IMR-90 (cell line): ENCODE measurements at regions not wholly inside any gene's neighbourhood (a gene's known extent, or its start where the extent isn't known, plus 50 kb on each side); places are given as distances from the start of the nearest gene placed in this dataset.

Source experiments
- MXI1 ChIP-seq: IDR thresholded peaks from 2 replicates; pipeline ENCODE4 v1.6.1; 2012; ENCODE audit warnings: low read depth, mild to moderate bottlenecking, low read length, moderate library complexity, borderline replicate concordance
- POLR2A ChIP-seq: IDR thresholded peaks from 2 replicates; pipeline ENCODE4 v1.6.1; 2012; ENCODE audit warnings: mild to moderate bottlenecking, low read depth, low read length
- TF ChIP-seq, protein P1 (sequence below): conservative IDR thresholded peaks from 2 replicates; pipeline ENCODE4 v1.5.1; 2012; ENCODE audit warnings: mild to moderate bottlenecking, low read depth, low read length, improper control_type of control experiment
- TF ChIP-seq, protein P2 (sequence below): fragments of 150-350 bp; IDR thresholded peaks from 2 replicates; pipeline ENCODE4 v1.6.1; 2016; ENCODE audit warnings: low read depth, mild to moderate bottlenecking, low read length, moderate library complexity, borderline replicate concordance

DNA sequence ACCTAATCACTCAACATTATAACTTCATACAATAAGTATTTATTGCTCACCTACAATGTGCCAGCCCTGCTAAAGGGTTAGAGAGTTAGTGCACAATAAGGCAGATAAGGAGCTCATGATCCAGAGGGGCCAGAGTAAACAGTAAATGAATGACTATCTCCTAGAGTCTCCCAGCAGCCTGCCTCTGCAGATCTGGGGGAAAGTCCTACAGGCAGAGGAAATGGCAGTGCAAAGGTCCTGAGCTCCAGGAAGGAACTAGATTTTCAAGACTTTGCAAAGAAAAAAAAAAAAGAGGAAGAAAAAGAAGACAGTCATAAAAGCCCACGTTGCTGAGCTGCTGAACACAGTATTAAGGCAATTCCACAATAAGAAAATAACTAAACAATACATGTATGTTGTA is 160.1 kb downstream of the SIM1 start:
- TF ChIP-seq, protein P1, sequence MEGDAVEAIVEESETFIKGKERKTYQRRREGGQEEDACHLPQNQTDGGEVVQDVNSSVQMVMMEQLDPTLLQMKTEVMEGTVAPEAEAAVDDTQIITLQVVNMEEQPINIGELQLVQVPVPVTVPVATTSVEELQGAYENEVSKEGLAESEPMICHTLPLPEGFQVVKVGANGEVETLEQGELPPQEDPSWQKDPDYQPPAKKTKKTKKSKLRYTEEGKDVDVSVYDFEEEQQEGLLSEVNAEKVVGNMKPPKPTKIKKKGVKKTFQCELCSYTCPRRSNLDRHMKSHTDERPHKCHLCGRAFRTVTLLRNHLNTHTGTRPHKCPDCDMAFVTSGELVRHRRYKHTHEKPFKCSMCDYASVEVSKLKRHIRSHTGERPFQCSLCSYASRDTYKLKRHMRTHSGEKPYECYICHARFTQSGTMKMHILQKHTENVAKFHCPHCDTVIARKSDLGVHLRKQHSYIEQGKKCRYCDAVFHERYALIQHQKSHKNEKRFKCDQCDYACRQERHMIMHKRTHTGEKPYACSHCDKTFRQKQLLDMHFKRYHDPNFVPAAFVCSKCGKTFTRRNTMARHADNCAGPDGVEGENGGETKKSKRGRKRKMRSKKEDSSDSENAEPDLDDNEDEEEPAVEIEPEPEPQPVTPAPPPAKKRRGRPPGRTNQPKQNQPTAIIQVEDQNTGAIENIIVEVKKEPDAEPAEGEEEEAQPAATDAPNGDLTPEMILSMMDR: no peak
- no peak for TF ChIP-seq MXI1
- TF ChIP-seq, protein P2, sequence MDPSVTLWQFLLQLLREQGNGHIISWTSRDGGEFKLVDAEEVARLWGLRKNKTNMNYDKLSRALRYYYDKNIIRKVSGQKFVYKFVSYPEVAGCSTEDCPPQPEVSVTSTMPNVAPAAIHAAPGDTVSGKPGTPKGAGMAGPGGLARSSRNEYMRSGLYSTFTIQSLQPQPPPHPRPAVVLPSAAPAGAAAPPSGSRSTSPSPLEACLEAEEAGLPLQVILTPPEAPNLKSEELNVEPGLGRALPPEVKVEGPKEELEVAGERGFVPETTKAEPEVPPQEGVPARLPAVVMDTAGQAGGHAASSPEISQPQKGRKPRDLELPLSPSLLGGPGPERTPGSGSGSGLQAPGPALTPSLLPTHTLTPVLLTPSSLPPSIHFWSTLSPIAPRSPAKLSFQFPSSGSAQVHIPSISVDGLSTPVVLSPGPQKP: no peak
- TF ChIP-seq POLR2A: no peak
